GM18951 (cell line): ENCODE measurements at regions not wholly inside any gene's neighbourhood (a gene's known extent, or its start where the extent isn't known, plus 50 kb on each side); places are given as distances from the start of the nearest gene placed in this dataset.

Experiments used
- POLR2A ChIP-seq: IDR thresholded peaks from 4 replicates; pipeline ENCODE4 v1.6.1; 2011; ENCODE audit warnings: mild to moderate bottlenecking; ENCODE audit not compliant: insufficient read length, insufficient read depth; ENCODE audit errors: extremely low read depth
- in situ Hi-C: fragments of 300-500 bp; cut with MboI; formaldehyde crosslinking; loops from one replicate; pipeline ENCODE4 v1.12.0; 2022; ENCODE audit warnings: low sequenced_read_pairs, mixed read lengths, inconsistent platforms; ENCODE audit not compliant: unreplicated experiment

- in situ Hi-C loops, result no loop called here
- TF ChIP-seq POLR2A, result no peak
These were observed 51.4 kb upstream of the RFC3 start for GRCh38 chr13:33766329-33767123.

- in situ Hi-C loops, result no loop called here
- TF ChIP-seq POLR2A, result no peak
These were observed 50.8 kb upstream of the RFC3 start for GRCh38 chr13:33767140-33767539.
